ENCODE measurements at regions not wholly inside any gene's neighbourhood (a gene's known extent, or its start where the extent isn't known, plus 50 kb on each side); places are given as distances from the start of the nearest gene placed in this dataset.

DNA sequence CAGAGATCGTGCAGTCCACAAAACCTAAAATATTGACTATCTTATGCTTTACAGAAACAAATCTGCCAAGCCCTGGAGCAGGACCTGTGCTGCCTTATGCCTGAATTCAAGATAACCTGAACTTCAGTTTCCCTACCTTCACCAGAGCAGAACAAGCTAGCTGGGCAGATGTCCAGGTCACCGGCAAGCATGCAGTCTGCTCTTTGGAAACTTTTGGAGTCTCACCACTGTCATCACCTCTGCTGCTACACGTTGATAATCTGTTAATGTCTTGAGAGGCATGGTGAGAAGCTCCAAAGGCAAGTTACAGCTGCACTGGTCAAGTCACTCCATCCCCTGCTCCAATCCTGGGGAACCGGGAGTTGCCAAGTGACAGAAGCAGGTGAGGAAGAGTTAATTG lies 354.2 kb downstream of the RBM43 start:
- TF ChIP-seq, protein P1, sequence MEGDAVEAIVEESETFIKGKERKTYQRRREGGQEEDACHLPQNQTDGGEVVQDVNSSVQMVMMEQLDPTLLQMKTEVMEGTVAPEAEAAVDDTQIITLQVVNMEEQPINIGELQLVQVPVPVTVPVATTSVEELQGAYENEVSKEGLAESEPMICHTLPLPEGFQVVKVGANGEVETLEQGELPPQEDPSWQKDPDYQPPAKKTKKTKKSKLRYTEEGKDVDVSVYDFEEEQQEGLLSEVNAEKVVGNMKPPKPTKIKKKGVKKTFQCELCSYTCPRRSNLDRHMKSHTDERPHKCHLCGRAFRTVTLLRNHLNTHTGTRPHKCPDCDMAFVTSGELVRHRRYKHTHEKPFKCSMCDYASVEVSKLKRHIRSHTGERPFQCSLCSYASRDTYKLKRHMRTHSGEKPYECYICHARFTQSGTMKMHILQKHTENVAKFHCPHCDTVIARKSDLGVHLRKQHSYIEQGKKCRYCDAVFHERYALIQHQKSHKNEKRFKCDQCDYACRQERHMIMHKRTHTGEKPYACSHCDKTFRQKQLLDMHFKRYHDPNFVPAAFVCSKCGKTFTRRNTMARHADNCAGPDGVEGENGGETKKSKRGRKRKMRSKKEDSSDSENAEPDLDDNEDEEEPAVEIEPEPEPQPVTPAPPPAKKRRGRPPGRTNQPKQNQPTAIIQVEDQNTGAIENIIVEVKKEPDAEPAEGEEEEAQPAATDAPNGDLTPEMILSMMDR (IDR thresholded peaks at IDR 0.05; ENCODE audit: low read depth, low read length): no peak
- no peak for TF ChIP-seq MAX (IDR thresholded peaks at IDR 0.05; ENCODE audit: low read depth, low read length)

All from NB4 (cell line).